Trophoblast cell (in vitro differentiated cells and primary cell): ENCODE measurements at regions not wholly inside any gene's neighbourhood (a gene's known extent, or its start where the extent isn't known, plus 50 kb on each side); places are given as distances from the start of the nearest gene placed in this dataset.
A peak's percentile ranks its signal among the peaks of the same experiment; 100 is the strongest.

Source experiments
- DNase-seq, 2 donors: peaks; one replicate each; pipeline ENCODE4 v3.0.0-alpha.2; 2016
- H2AFZ ChIP-seq: 2 replicates; pipeline ENCODE4 v1.6.1; 2013; ENCODE audit warnings: low read length, moderate library complexity, mild to moderate bottlenecking; ENCODE audit not compliant: insufficient read depth, poor library complexity
- H2AK5ac ChIP-seq: 2 replicates; pipeline ENCODE4 v1.6.1; 2013; ENCODE audit warnings: mild to moderate bottlenecking, low read length
- H2BK120ac ChIP-seq: 2 replicates; pipeline ENCODE4 v1.6.1; 2013; ENCODE audit warnings: low read length, mild to moderate bottlenecking, moderate library complexity; ENCODE audit not compliant: insufficient read depth, poor library complexity
- H2BK12ac ChIP-seq: 2 replicates; pipeline ENCODE4 v1.6.1; 2013; ENCODE audit warnings: mild to moderate bottlenecking, low read length, moderate library complexity
- H2BK5ac ChIP-seq: 2 replicates; pipeline ENCODE4 v1.6.1; 2013; ENCODE audit warnings: low read length, low read depth, moderate library complexity, mild to moderate bottlenecking; ENCODE audit not compliant: poor library complexity
- H3K14ac ChIP-seq: 2 replicates; pipeline ENCODE4 v1.6.1; 2013; ENCODE audit warnings: mild to moderate bottlenecking, low read length
- H3K18ac ChIP-seq: 2 replicates; pipeline ENCODE4 v1.6.1; 2013; ENCODE audit warnings: mild to moderate bottlenecking, low read length
- H3K23ac ChIP-seq: 2 replicates; pipeline ENCODE4 v1.6.1; 2013; ENCODE audit warnings: low read length
- H3K27ac ChIP-seq: 2 replicates; pipeline ENCODE4 v1.5.1; 2013; ENCODE audit warnings: low read depth, mild to moderate bottlenecking, inconsistent platforms, low read length, moderate library complexity
- H3K27me3 ChIP-seq: 2 replicates; pipeline ENCODE4 v1.6.1; 2013; ENCODE audit warnings: inconsistent platforms, mild to moderate bottlenecking, low read length, moderate library complexity; ENCODE audit not compliant: insufficient read depth
- H3K36me3 ChIP-seq, 2 experiments: 1 replicate in 1 of 2; 2 replicates in 1 of 2; pipeline ENCODE4 v1.6.1; 2013; ENCODE audit warnings: low read length in 2 of 2, mild to moderate bottlenecking in 2 of 2, moderate library complexity in 1 of 2; ENCODE audit not compliant: insufficient read depth in 2 of 2, control insufficient read depth in 1 of 2
- H3K4ac ChIP-seq: 2 replicates; pipeline ENCODE4 v1.6.1; 2013; ENCODE audit warnings: low read depth, mild to moderate bottlenecking, low read length, moderate library complexity
- H3K4me1 ChIP-seq, 2 experiments: 1 replicate in 1 of 2; 2 replicates in 1 of 2; pipeline ENCODE4 v1.6.1; 2013; ENCODE audit warnings: low read length in 2 of 2, mild to moderate bottlenecking in 2 of 2, moderate library complexity in 1 of 2; ENCODE audit not compliant: insufficient read depth in 2 of 2, control insufficient read depth in 1 of 2
- H3K4me2 ChIP-seq: 2 replicates; pipeline ENCODE4 v1.6.1; 2013; ENCODE audit warnings: inconsistent platforms, mild to moderate bottlenecking, low read length, moderate library complexity
- H3K4me3 ChIP-seq: 2 replicates; pipeline ENCODE4 v1.5.1; 2013; ENCODE audit warnings: mild to moderate bottlenecking, low read depth, low read length, inconsistent platforms
- H3K79me1 ChIP-seq: one replicate; pipeline ENCODE4 v1.6.1; 2013; ENCODE audit warnings: low read length
- H3K79me2 ChIP-seq: 2 replicates; pipeline ENCODE4 v1.6.1; 2013; ENCODE audit warnings: low read length, mild to moderate bottlenecking; ENCODE audit not compliant: control insufficient read depth, insufficient read depth, poor library complexity
- H3K9ac ChIP-seq: 2 replicates; pipeline ENCODE4 v1.6.1; 2013; ENCODE audit warnings: mild to moderate bottlenecking, low read length
- H3K9me3 ChIP-seq: 2 replicates; pipeline ENCODE4 v1.6.1; 2013; ENCODE audit warnings: low read depth, mild to moderate bottlenecking, control low read depth, inconsistent platforms, low read length; ENCODE audit not compliant: insufficient read depth
- H4K12ac ChIP-seq: 2 replicates; pipeline ENCODE4 v1.6.1; 2013; ENCODE audit warnings: low read depth, mild to moderate bottlenecking, low read length, moderate library complexity
- H4K8ac ChIP-seq: 2 replicates; pipeline ENCODE4 v1.6.1; 2013; ENCODE audit warnings: low read depth, mild to moderate bottlenecking, low read length, moderate library complexity
- H4K91ac ChIP-seq: one replicate; pipeline ENCODE4 v1.6.1; 2013; ENCODE audit warnings: low read depth, mild to moderate bottlenecking, low read length, moderate library complexity
- WGBS: extraction: QIAGEN DNeasy Blood & Tissue Kit; methylation state at CpG from one replicate; pipeline ENCODE4 v1.1.7; 2013; ENCODE audit warnings: missing lambda C conversion rate; ENCODE audit not compliant: insufficient read length, insufficient coverage; ENCODE audit errors: extremely low coverage; 5-methylcytosine and 5-hydroxymethylcytosine counted together

DNA sequence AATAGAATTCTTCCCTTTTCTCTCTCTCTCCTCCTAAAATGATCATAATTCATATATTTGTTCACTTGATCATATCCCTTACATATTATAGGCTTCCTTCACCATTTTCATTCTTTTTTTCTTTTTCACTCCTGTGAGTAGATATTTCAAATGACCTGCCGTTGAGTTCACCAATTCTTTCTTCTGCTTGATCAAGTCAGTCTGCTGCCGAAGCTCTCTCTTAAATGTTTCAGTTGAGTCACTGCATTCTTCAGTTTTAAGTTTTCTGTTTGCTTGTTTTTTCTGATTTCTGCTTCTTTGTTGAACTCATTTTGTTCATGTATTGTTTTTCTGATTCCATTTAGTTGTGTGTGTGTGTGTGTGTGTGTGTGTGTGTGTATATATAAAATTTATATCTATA is 354.3 kb downstream of the GPAT3 start:
- Histone ChIP-seq H4K12ac (no peak overlapping the region), H3K4me3 (no peak overlapping the region), H4K8ac (no peak overlapping the region), H3K36me3 (no peaks in the 10 kb centered on the region), H3K18ac (no peak overlapping the region), H2BK12ac (no peak overlapping the region), H3K27ac (no peak overlapping the region), H3K14ac (no peak overlapping the region), H3K27me3 (no peaks in the 10 kb centered on the region), H3K4ac (no peak overlapping the region), H2AK5ac (no peak overlapping the region), H2BK5ac (no peak overlapping the region), H2BK120ac (no peak overlapping the region), H2AFZ (no peak overlapping the region), H3K79me1 (no peaks in the 10 kb centered on the region), H3K4me1 (no peaks in the 10 kb centered on the region), H3K9me3 (no peaks in the 10 kb centered on the region), H3K4me2 (no peak overlapping the region), H3K23ac (no peak overlapping the region), H3K79me2 (no peaks in the 10 kb centered on the region), H4K91ac (no peak overlapping the region), H3K9ac (no peak overlapping the region)
- DNase-seq: peak in 1 of 2 donors; percentile 14
- no CpG with 5 or more reads among the region's 2 CpGs for WGBS

DNA sequence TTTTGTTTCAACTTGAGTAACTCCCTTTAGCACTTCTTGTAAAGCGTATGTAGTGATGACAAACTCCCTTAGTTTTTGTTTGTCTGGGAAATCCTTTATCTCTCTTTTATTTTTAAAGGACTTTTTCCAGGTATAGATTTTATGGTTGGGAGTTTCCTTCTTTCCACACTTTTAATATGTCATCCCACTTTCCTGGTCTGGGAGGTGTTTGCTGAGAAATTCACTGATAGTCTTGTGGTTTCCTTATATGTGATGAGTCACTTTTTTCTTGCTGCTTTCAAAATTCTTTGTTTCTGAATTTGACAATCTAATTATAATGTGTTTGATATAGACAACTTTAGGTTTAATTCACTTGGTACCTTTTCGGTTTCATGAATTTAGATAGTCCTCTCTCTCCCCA is 353.9 kb downstream of the GPAT3 start:
- no peak for DNase-seq

DNA sequence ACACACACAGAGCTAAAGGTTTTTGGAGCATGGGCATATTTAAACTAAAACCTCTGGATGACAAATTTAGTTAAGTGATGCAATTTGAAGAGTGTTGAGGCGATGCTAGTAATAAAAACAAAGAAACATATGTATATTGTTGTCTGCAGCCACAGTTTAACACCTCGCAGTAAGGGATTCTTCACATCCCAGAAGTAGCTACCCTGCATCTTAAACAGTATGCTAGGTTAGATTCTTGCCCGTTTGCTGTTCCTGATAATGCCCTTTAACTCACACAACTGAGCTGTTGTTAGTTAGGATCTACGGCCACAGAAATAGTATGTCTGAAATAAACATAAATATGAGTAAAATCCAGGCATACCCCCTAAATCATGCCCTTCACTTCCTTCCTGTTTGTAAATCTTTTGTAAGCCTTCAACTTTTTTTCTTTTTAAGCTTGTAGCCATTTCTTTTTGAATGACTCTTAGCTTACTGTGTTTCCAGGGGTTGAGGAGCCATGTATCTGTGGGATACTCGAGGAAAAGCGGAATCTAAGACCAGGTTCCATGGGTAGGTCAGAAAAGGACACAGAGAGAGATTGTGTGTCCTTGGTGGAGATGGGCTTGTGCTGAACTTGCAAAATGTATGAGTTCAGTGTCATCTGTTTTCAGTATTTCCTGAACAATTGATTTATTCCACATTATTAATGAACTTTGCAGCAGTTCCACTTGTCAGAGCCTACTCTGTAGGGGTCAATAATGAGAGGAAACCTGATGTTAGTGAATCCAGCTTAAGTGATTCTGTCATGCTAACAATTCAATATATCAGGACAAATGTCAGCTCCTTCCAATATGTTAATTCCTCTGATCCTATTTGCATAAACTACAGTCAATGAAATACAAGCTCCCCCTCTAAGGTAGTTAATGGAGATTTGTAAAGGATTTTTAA is 349.6 kb downstream of the GPAT3 start:
- Histone ChIP-seq H4K8ac (no peak overlapping the region), H3K4ac (no peak overlapping the region), H4K12ac (no peak overlapping the region), H2BK12ac (no peak overlapping the region), H3K23ac (no peak overlapping the region), H3K27ac (no peak overlapping the region), H3K9me3 (no peaks in the 10 kb centered on the region), H3K9ac (no peak overlapping the region), H3K79me2 (no peaks in the 10 kb centered on the region), H3K4me3 (no peak overlapping the region), H3K18ac (no peak overlapping the region), H3K4me1 (no peaks in the 10 kb centered on the region), H2BK5ac (no peak overlapping the region), H4K91ac (no peak overlapping the region), H3K14ac (no peak overlapping the region), H3K79me1 (no peaks in the 10 kb centered on the region), H3K36me3 (no peaks in the 10 kb centered on the region), H2AK5ac (no peak overlapping the region), H2AFZ (no peak overlapping the region), H2BK120ac (no peak overlapping the region), H3K4me2 (no peak overlapping the region), H3K27me3 (no peaks in the 10 kb centered on the region)
- no CpG with 5 or more reads among the region's 6 CpGs for WGBS
- DNase-seq: no peak

More for the DNA sequence above, 353.9 kb downstream of the GPAT3 start:
- H3K23ac ChIP-seq: no peak overlapping the region
- no peak overlapping the region for H3K27ac ChIP-seq
- H3K36me3 ChIP-seq: no peaks in the 10 kb centered on the region
- no peaks in the 10 kb centered on the region for H3K79me2 ChIP-seq
- H2BK12ac ChIP-seq: no peak overlapping the region
- no peaks in the 10 kb centered on the region for H3K79me1 ChIP-seq
- no peak overlapping the region for H2AK5ac ChIP-seq
- H2BK120ac ChIP-seq: no peak overlapping the region
- H3K9me3 ChIP-seq: no peaks in the 10 kb centered on the region
- H3K4ac ChIP-seq: no peak overlapping the region
- H2BK5ac ChIP-seq: no peak overlapping the region
- no peaks in the 10 kb centered on the region for H3K27me3 ChIP-seq
- H4K12ac ChIP-seq: no peak overlapping the region
- no peak overlapping the region for H3K18ac ChIP-seq
- H3K4me1 ChIP-seq: no peaks in the 10 kb centered on the region
- H3K14ac ChIP-seq: no peak overlapping the region
- no peak overlapping the region for H4K8ac ChIP-seq
- no peak overlapping the region for H3K9ac ChIP-seq
- H2AFZ ChIP-seq: no peak overlapping the region
- no peak overlapping the region for H4K91ac ChIP-seq
- H3K4me2 ChIP-seq: no peak overlapping the region
- WGBS: no CpG with 5 or more reads among the region's 2 CpGs
- no peak overlapping the region for H3K4me3 ChIP-seq

DNA sequence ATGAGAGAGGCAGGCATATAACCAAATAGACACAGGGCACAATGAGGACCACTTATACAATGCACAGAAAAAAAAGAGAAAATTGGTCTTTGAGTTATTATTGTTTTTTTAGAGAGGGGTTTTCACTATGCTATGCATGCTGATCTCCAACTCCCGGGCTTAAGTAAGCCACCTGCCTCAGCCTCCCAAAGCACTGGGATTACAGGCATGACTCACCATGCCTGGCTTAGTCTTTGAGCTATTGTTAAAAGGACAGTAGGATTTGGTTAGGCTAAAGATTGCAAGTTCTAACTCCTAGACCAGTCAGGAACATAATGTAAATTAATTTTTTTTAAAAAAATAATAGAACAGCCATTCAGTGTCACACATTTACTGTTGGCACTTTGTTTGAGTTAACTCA is 340.1 kb downstream of the GPAT3 start:
- no peak overlapping the region for H3K4me3 ChIP-seq
- no peaks in the 10 kb centered on the region for H3K79me2 ChIP-seq
- no peak overlapping the region for H2AFZ ChIP-seq
- H4K91ac ChIP-seq: no peak overlapping the region
- no peak overlapping the region for H3K23ac ChIP-seq
- no peak overlapping the region for H4K8ac ChIP-seq
- peaks cover 2% of the 10 kb centered on the region in 2 experiments for H3K4me1 ChIP-seq
- DNase-seq: peak in 1 of 2 donors; percentile 24
- H2BK12ac ChIP-seq: no peak overlapping the region
- H3K4me2 ChIP-seq: no peak overlapping the region
- no peak overlapping the region for H2BK120ac ChIP-seq
- no peak overlapping the region for H2AK5ac ChIP-seq
- H3K9me3 ChIP-seq: no peaks in the 10 kb centered on the region
- H3K36me3 ChIP-seq: no peaks in the 10 kb centered on the region
- no peaks in the 10 kb centered on the region for H3K27me3 ChIP-seq
- H3K79me1 ChIP-seq: no peaks in the 10 kb centered on the region
- H4K12ac ChIP-seq: no peak overlapping the region
- WGBS: no CpG with 5 or more reads among the region's 1 CpG
- no peak overlapping the region for H3K4ac ChIP-seq
- no peak overlapping the region for H3K27ac ChIP-seq
- H3K18ac ChIP-seq: no peak overlapping the region
- no peak overlapping the region for H3K9ac ChIP-seq
- H3K14ac ChIP-seq: no peak overlapping the region
- H2BK5ac ChIP-seq: no peak overlapping the region
